Endodermal cell (in vitro differentiated cells): ENCODE measurements at regions not wholly inside any gene's neighbourhood (a gene's known extent, or its start where the extent isn't known, plus 50 kb on each side); places are given as distances from the start of the nearest gene placed in this dataset.

ENCODE experiments used
- DNase-seq: peaks from one replicate; pipeline ENCODE4 v3.0.0-alpha.2; 2017
- H3K27ac ChIP-seq: 2 replicates; pipeline ENCODE4 v1.5.1; 2013; ENCODE audit warnings: mild to moderate bottlenecking, low read depth, low read length, moderate library complexity
- H3K27me3 ChIP-seq: 2 replicates; pipeline ENCODE4 v1.6.1; 2013; ENCODE audit warnings: mild to moderate bottlenecking, low read length, moderate library complexity; ENCODE audit not compliant: insufficient read depth, control insufficient read depth, poor library complexity, severe bottlenecking
- H3K36me3 ChIP-seq: 2 replicates; pipeline ENCODE4 v1.7.0; 2013; ENCODE audit warnings: mild to moderate bottlenecking, low read length, moderate library complexity; ENCODE audit not compliant: control insufficient read depth, insufficient read depth
- H3K4me1 ChIP-seq: one replicate; pipeline ENCODE4 v1.7.0; 2013; ENCODE audit warnings: low read length; ENCODE audit not compliant: control insufficient read depth, insufficient read depth
- H3K4me3 ChIP-seq: 2 replicates; pipeline ENCODE4 v1.5.1; 2013; ENCODE audit warnings: mild to moderate bottlenecking, low read length, moderate library complexity
- H3K9ac ChIP-seq: 2 replicates; pipeline ENCODE4 v1.6.1; 2013; ENCODE audit warnings: mild to moderate bottlenecking, low read length, moderate library complexity; ENCODE audit not compliant: poor library complexity, severe bottlenecking; ENCODE audit errors: extremely low read depth
- H3K9me3 ChIP-seq: 2 replicates; pipeline ENCODE4 v1.6.1; 2013; ENCODE audit warnings: mild to moderate bottlenecking, low read length, moderate library complexity; ENCODE audit not compliant: control insufficient read depth
- H3K27ac Mint-ChIP-seq: 2 replicates; pipeline ENCODE4 v1.8.0; 2020; ENCODE audit warnings: mixed read lengths
- H3K27me3 Mint-ChIP-seq: 2 replicates; pipeline ENCODE4 v1.8.0; 2021; ENCODE audit warnings: mild to moderate bottlenecking, mixed read lengths; ENCODE audit not compliant: insufficient read depth
- H3K36me3 Mint-ChIP-seq: 2 replicates; pipeline ENCODE4 v1.8.0; 2020; ENCODE audit warnings: low read depth, mixed read lengths
- H3K4me1 Mint-ChIP-seq: 2 replicates; pipeline ENCODE4 v1.8.0; 2020; ENCODE audit warnings: mixed read lengths
- H3K4me3 Mint-ChIP-seq: 2 replicates; pipeline ENCODE4 v1.8.0; 2020; ENCODE audit warnings: mild to moderate bottlenecking, moderate library complexity, mixed read lengths
- H3K9me3 Mint-ChIP-seq: 2 replicates; pipeline ENCODE4 v1.8.0; 2020; ENCODE audit warnings: mild to moderate bottlenecking, mixed read lengths
- CTCF ChIP-seq: fragments of 200-600 bp; sonication (generic); conservative IDR thresholded peaks from 2 replicates; pipeline ENCODE4 v1.5.0; 2021; ENCODE audit warnings: antibody characterized with exemption, mild to moderate bottlenecking
- WGBS, 2 experiments: methylation state at CpG; one replicate each; pipeline versions ENCODE4 v1.1.5 to v1.1.7; 2013; ENCODE audit warnings: missing lambda C conversion rate in 2 of 2, mixed read lengths in 1 of 2; ENCODE audit not compliant: insufficient coverage in 1 of 2, insufficient read length in 1 of 2; 5-methylcytosine and 5-hydroxymethylcytosine counted together

GRCh38 chr10:59595593-59595992 is 114.1 kb downstream of the SLC16A9 start:
- no peaks in the 10 kb centered on the region for H3K9me3 ChIP-seq
- H3K4me1 ChIP-seq, result no peaks in the 10 kb centered on the region
- no peak overlapping the region for H3K9ac ChIP-seq
- H3K27ac ChIP-seq, result no peak overlapping the region
- no peaks in the 10 kb centered on the region for H3K36me3 ChIP-seq
- H3K4me3 ChIP-seq, result no peak overlapping the region
- Mint-ChIP-seq H3K36me3 (no peaks in the 10 kb centered on the region), H3K27ac (no peak overlapping the region), H3K4me1 (no peaks in the 10 kb centered on the region), H3K9me3 (no peaks in the 10 kb centered on the region), H3K27me3 (no peaks in the 10 kb centered on the region), H3K4me3 (no peak overlapping the region)
- no peak for TF ChIP-seq CTCF
- WGBS, 2 experiments, result 94% methylated on average over 1 of the region's 1 CpG; no CpG with 5 or more reads in 1 of the 2 experiments
- no peaks in the 10 kb centered on the region for H3K27me3 ChIP-seq
- no peak for DNase-seq

GRCh38 chr10:59593768-59594167 is 115.9 kb downstream of the SLC16A9 start:
- DNase-seq, result no peak
- Histone ChIP-seq H3K4me1 (no peaks in the 10 kb centered on the region), H3K4me3 (no peak overlapping the region), H3K9me3 (no peaks in the 10 kb centered on the region), H3K9ac (no peak overlapping the region), H3K27ac (no peak overlapping the region), H3K36me3 (no peaks in the 10 kb centered on the region), H3K27me3 (no peaks in the 10 kb centered on the region)
- Mint-ChIP-seq H3K9me3 (no peaks in the 10 kb centered on the region), H3K4me3 (no peak overlapping the region), H3K27ac (no peak overlapping the region), H3K27me3 (no peaks in the 10 kb centered on the region), H3K4me1 (no peaks in the 10 kb centered on the region), H3K36me3 (no peaks in the 10 kb centered on the region)
- TF ChIP-seq CTCF, result no peak
- WGBS, 2 experiments, result 80 to 91% methylated on average over 1 to 2 of the region's 2 CpGs

DNA sequence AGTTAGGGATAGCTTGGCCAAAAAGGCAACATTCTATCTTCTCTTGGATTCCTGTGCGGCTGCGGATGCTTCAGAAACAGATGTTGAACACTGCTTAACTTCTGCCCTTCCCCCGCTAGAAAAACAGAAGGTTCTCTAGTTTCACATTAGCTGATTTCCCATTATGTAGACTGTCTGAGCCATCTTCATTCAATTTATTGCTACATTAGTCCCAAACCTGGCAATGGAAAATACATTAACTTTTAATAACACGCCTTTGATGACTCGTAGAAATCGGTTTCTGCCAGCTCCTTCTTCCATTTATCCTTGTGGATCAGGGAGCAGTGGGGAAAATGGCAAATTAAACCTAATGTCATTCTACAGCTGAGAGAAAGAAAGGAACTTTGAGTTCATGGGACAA is 119.9 kb downstream of the SLC16A9 start:
- H3K27me3 Mint-ChIP-seq, result no peaks in the 10 kb centered on the region
- H3K9ac ChIP-seq, result no peak overlapping the region
- H3K4me1 Mint-ChIP-seq, result no peaks in the 10 kb centered on the region
- H3K4me3 Mint-ChIP-seq, result no peak overlapping the region
- no peak for DNase-seq
- H3K36me3 ChIP-seq, result no peaks in the 10 kb centered on the region
- TF ChIP-seq CTCF, result no peak
- no peaks in the 10 kb centered on the region for H3K9me3 ChIP-seq
- H3K27ac Mint-ChIP-seq, result no peak overlapping the region
- H3K27ac ChIP-seq, result no peak overlapping the region
- WGBS, 2 experiments, result 95 to 98% methylated on average over 5 to 6 of the region's 6 CpGs
- no peaks in the 10 kb centered on the region for H3K36me3 Mint-ChIP-seq
- H3K4me3 ChIP-seq, result no peak overlapping the region
- no peaks in the 10 kb centered on the region for H3K9me3 Mint-ChIP-seq
- no peaks in the 10 kb centered on the region for H3K4me1 ChIP-seq
- no peaks in the 10 kb centered on the region for H3K27me3 ChIP-seq
